RWPE2 (cell line): ENCODE measurements at regions not wholly inside any gene's neighbourhood (a gene's known extent, or its start where the extent isn't known, plus 50 kb on each side); places are given as distances from the start of the nearest gene placed in this dataset.

Source experiments
- ATAC-seq: fragments of 200-7000 bp; cut with Tn5 transposase; 3 replicates; pipeline ENCODE4 v1.9.1; 2021; ENCODE audit warnings: low read depth
- DNase-seq: peaks from one replicate; pipeline ENCODE4 v3.0.0-alpha.2; 2020; ENCODE audit warnings: low spot score
- H3K27ac ChIP-seq: fragments of 450-650 bp; 2 replicates; pipeline ENCODE4 v1.5.1; 2017; ENCODE audit warnings: mild to moderate bottlenecking; ENCODE audit not compliant: poor library complexity, severe bottlenecking
- H3K27me3 ChIP-seq: fragments of 250-450 bp; sonication (Bioruptor Pico); 2 replicates; pipeline ENCODE4 v1.5.1; 2021; ENCODE audit warnings: mild to moderate bottlenecking, moderate library complexity; ENCODE audit not compliant: insufficient read depth, poor library complexity, severe bottlenecking
- H3K36me3 ChIP-seq: fragments of 250-450 bp; sonication (Bioruptor Pico); 2 replicates; pipeline ENCODE4 v1.5.1; 2020; ENCODE audit warnings: low read depth, mild to moderate bottlenecking, moderate library complexity
- H3K4me1 ChIP-seq: fragments of 250-450 bp; sonication (Bioruptor Pico); 2 replicates; pipeline ENCODE4 v1.5.1; 2021; ENCODE audit warnings: mild to moderate bottlenecking, moderate library complexity; ENCODE audit not compliant: insufficient read depth, poor library complexity, severe bottlenecking
- H3K4me3 ChIP-seq: fragments of 250-450 bp; sonication (Bioruptor Pico); 2 replicates; pipeline ENCODE4 v1.5.1; 2021; ENCODE audit warnings: mild to moderate bottlenecking, moderate library complexity; ENCODE audit not compliant: severe bottlenecking
- H3K9me3 ChIP-seq: fragments of 250-450 bp; sonication (Bioruptor Pico); 2 replicates; pipeline ENCODE4 v1.5.1; 2021; ENCODE audit warnings: mild to moderate bottlenecking, moderate library complexity; ENCODE audit not compliant: severe bottlenecking
- TF ChIP-seq, protein P1 (sequence below): fragments of 450-650 bp; IDR thresholded peaks from one replicate; pipeline ENCODE4 v1.5.1; 2017; ENCODE audit warnings: mild to moderate bottlenecking, moderate library complexity; ENCODE audit not compliant: poor library complexity, severe bottlenecking

DNA sequence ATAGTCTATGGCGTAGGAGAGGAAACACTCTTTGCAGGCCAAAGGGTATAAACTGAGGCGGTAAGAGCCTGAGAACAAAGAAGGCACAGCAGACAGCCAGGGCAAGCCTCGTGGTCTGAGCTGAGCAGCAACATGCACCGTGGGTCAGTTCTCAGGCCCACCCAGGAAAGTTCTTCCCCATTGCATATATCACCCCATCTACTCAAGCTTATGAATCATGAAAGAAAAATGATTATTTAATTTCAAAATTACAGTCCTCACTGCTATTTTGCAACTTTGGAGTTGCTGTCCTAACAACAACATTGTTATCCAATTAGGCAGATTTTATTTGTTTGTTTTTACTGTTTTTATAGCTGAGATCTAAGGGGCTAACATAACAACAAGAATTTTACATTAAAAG, 54.7 kb upstream of the RIOK3 start:
- Histone ChIP-seq H3K4me3 (no peak overlapping the region), H3K36me3 (no peaks in the 10 kb centered on the region), H3K4me1 (no peaks in the 10 kb centered on the region), H3K27ac (no peak overlapping the region), H3K9me3 (no peaks in the 10 kb centered on the region), H3K27me3 (no peaks in the 10 kb centered on the region)
- TF ChIP-seq, protein P1, sequence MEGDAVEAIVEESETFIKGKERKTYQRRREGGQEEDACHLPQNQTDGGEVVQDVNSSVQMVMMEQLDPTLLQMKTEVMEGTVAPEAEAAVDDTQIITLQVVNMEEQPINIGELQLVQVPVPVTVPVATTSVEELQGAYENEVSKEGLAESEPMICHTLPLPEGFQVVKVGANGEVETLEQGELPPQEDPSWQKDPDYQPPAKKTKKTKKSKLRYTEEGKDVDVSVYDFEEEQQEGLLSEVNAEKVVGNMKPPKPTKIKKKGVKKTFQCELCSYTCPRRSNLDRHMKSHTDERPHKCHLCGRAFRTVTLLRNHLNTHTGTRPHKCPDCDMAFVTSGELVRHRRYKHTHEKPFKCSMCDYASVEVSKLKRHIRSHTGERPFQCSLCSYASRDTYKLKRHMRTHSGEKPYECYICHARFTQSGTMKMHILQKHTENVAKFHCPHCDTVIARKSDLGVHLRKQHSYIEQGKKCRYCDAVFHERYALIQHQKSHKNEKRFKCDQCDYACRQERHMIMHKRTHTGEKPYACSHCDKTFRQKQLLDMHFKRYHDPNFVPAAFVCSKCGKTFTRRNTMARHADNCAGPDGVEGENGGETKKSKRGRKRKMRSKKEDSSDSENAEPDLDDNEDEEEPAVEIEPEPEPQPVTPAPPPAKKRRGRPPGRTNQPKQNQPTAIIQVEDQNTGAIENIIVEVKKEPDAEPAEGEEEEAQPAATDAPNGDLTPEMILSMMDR, result no peak
- no peak for ATAC-seq
- no peak for DNase-seq

DNA sequence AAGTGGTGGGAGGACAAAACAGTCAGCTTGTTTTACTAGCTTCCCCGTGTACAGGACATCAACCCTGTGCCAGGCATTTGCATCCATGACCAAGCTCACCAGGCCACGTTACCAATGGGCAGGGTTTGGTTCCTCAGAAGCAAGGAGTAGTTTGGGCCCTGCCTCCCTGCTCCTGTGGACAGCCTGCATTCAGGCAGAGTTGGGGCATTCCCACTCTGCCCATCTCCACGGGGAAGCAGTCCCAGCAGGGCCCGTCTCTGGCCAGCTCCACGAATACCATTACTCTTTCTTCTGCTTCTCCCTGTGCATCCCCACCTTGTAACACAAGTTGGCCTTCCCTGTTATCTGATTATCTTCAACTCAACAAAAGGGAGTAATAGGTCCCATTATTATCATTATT, 54.0 kb upstream of the RIOK3 start:
- H3K27ac ChIP-seq, result no peak overlapping the region
- ATAC-seq (no peak), DNase-seq (no peak)
- no peaks in the 10 kb centered on the region for H3K9me3 ChIP-seq
- TF ChIP-seq, protein P1, result no peak
- H3K27me3 ChIP-seq, result no peaks in the 10 kb centered on the region
- H3K4me3 ChIP-seq, result no peak overlapping the region
- no peaks in the 10 kb centered on the region for H3K4me1 ChIP-seq
- no peaks in the 10 kb centered on the region for H3K36me3 ChIP-seq

DNA sequence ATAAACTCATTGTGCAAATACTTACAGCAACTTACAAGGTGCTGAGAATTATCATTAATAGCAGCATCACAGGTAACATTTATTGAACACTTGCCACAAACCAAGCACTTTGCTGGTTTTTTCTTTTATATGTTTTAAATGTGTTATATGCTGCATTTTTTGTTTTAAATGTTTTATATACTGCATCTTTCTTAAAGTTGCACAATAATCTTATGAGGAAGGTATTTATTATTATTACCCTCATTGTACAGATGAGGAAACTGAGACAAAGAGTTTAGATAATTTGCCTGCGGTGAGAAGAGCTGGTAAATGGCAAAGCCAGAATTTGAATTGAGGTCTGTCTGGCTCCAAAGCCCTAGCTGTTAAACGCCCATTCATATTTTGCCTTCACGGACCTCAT, 52.2 kb upstream of the RIOK3 start:
- H3K9me3 ChIP-seq, result no peaks in the 10 kb centered on the region
- TF ChIP-seq, protein P1, result no peak
- no peak overlapping the region for H3K4me3 ChIP-seq
- no peaks in the 10 kb centered on the region for H3K27me3 ChIP-seq
- no peak overlapping the region for H3K27ac ChIP-seq
- H3K36me3 ChIP-seq, result no peaks in the 10 kb centered on the region
- H3K4me1 ChIP-seq, result peaks cover under 1% of the 10 kb centered on the region
- DNase-seq, result no peak
- no peak for ATAC-seq

DNA sequence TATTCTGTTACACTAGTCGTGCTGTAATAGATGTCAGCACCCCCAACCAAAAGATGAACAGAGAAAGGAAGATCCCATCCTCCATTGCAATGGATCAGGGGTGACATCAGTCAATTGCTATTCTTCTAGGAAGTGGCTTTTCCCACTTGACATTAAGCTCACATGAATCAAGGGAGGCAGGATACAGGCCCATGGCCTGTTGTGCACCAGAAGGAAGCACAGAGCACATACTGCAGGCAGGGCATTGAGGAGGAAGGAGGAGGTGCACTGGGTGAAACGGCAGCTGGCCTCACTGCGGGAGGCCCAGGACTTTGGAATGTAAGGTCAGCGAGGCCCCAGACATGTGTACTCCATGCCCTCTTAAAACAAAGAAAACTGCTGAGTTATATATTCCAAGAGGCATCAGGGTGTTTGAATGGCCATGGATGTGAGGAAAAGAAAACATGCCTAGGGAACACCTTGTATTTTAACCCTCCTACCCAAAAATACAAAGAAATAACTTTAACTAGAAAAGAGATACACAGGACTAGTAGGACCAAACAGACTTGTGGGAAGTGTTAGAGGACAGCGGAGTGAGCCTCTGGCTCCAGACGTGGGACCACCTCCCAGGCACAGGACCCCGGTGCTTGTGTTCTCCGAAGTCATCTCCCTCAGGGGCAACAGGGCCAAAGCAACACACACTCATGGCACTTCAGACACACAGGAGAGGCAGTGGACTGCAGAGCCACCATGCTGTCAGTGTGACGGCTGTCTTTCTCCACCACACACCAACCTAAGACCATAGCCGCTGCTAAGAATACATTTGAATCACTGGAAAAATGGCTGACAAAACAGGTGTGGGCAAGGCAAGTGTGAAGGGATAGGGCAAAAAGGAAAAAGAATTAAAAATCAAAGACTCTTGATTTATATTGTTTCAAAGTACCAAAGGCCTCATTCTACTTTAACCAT, 51.4 kb upstream of the RIOK3 start:
- DNase-seq (no peak), ATAC-seq (no peak)
- Histone ChIP-seq H3K4me3 (no peak overlapping the region), H3K4me1 (peaks cover 5% of the 10 kb centered on the region), H3K27ac (no peak overlapping the region), H3K27me3 (no peaks in the 10 kb centered on the region), H3K36me3 (no peaks in the 10 kb centered on the region), H3K9me3 (no peaks in the 10 kb centered on the region)
- TF ChIP-seq, protein P1, result no peak
